ENCODE measurements at regions not wholly inside any gene's neighbourhood (a gene's known extent, or its start where the extent isn't known, plus 50 kb on each side); places are given as distances from the start of the nearest gene placed in this dataset.

DNA sequence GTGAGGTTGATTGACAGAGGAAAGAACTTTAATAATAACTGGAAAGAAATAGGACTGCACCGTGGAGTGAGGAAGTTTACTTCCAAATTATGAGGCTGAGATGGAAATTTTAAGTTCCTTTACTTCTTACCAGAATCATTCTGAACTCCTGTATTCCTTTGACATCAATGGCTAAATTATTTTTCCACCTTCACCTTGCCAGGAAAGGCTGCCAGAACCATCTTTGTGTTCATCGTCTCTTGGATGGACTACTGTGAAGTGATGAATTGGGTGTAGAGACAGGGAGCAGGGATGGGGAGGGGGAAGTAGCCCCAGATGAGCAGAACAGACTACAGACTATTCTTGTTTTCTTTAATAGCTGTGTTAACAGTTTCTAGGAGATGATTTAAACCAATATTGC lies 102.1 kb upstream of the CEP162 start:
- Histone ChIP-seq H3K9me3 (ENCODE audit: control insufficient read depth in 4 of 4, low read length in 3 of 4) (no peaks in the 10 kb centered on the region), H3K9ac (ENCODE audit: low read depth in 1 of 2, low read length in 2 of 2) (no peak overlapping the region), H3K4me3 (ENCODE audit: low read depth in 1 of 3, low read length in 3 of 3) (no peak overlapping the region), H3K27ac (ENCODE audit: low read depth in 1 of 2, low read length in 2 of 2) (no peak overlapping the region), H3K36me3 (ENCODE audit: control insufficient read depth in 4 of 4, insufficient read depth in 3 of 4, low read depth in 1 of 4, low read length in 3 of 4) (no peaks in the 10 kb centered on the region), H3K4me1 (ENCODE audit: control insufficient read depth in 4 of 4, insufficient read depth in 4 of 4, low read length in 3 of 4) (peaks cover 0 to 1% (median 0%) of the 10 kb centered on the region in 4 donors), H3K27me3 (ENCODE audit: control insufficient read depth in 4 of 4, insufficient read depth in 4 of 4, low read length in 3 of 4) (no peaks in the 10 kb centered on the region)
- DNase-seq (ENCODE audit: low spot score): no peak
- TF ChIP-seq GABPA (IDR thresholded peaks at IDR 0.05 in 1 of 2, conservative IDR thresholded peaks at IDR 0.05 in 1 of 2): no peak
- 63% methylated on average over 2 of the region's 2 CpGs for WGBS

DNA sequence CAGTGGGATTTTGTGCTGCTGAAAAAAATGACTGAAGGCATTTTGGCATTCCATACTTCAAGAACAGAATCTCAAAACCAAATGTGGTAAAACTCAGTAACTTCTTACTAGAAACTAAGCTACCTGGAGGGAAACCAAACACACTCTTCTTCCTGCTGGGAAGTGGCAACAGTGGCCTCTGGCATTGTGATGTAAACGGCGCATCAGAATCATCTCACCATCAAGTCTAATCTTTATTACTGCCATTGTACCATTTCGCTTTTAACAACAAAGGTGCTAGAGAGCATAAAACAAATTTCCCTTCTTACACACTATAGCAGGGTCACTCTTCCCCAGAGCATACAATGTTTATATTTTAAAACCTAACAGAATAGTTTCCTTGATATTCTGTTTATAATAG lies 101.6 kb upstream of the CEP162 start:
- peaks cover 0 to 1% (median 0%) of the 10 kb centered on the region in 4 donors for H3K4me1 ChIP-seq (ENCODE audit: control insufficient read depth in 4 of 4, insufficient read depth in 4 of 4, low read length in 3 of 4)
- H3K27me3 ChIP-seq (ENCODE audit: control insufficient read depth in 4 of 4, insufficient read depth in 4 of 4, low read length in 3 of 4): no peaks in the 10 kb centered on the region
- no peak overlapping the region for H3K27ac ChIP-seq (ENCODE audit: low read depth in 1 of 2, low read length in 2 of 2)
- WGBS: 70% methylated on average over 3 of the region's 3 CpGs
- H3K9ac ChIP-seq (ENCODE audit: low read depth in 1 of 2, low read length in 2 of 2): no peak overlapping the region
- TF ChIP-seq NR2F2 (IDR thresholded peaks at IDR 0.05): no peak
- TF ChIP-seq, protein P1, sequence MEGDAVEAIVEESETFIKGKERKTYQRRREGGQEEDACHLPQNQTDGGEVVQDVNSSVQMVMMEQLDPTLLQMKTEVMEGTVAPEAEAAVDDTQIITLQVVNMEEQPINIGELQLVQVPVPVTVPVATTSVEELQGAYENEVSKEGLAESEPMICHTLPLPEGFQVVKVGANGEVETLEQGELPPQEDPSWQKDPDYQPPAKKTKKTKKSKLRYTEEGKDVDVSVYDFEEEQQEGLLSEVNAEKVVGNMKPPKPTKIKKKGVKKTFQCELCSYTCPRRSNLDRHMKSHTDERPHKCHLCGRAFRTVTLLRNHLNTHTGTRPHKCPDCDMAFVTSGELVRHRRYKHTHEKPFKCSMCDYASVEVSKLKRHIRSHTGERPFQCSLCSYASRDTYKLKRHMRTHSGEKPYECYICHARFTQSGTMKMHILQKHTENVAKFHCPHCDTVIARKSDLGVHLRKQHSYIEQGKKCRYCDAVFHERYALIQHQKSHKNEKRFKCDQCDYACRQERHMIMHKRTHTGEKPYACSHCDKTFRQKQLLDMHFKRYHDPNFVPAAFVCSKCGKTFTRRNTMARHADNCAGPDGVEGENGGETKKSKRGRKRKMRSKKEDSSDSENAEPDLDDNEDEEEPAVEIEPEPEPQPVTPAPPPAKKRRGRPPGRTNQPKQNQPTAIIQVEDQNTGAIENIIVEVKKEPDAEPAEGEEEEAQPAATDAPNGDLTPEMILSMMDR (IDR thresholded peaks at IDR 0.05; ENCODE audit: low read depth, low read length, missing input control): no peak
- TF ChIP-seq, protein P2, sequence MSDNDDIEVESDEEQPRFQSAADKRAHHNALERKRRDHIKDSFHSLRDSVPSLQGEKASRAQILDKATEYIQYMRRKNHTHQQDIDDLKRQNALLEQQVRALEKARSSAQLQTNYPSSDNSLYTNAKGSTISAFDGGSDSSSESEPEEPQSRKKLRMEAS (IDR thresholded peaks at IDR 0.05): no peak
- TF ChIP-seq RXRA (IDR thresholded peaks at IDR 0.05): no peak
- TF ChIP-seq, protein P3, sequence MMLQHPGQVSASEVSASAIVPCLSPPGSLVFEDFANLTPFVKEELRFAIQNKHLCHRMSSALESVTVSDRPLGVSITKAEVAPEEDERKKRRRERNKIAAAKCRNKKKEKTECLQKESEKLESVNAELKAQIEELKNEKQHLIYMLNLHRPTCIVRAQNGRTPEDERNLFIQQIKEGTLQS (IDR thresholded peaks at IDR 0.05): no peak
- TF ChIP-seq, protein P4, sequence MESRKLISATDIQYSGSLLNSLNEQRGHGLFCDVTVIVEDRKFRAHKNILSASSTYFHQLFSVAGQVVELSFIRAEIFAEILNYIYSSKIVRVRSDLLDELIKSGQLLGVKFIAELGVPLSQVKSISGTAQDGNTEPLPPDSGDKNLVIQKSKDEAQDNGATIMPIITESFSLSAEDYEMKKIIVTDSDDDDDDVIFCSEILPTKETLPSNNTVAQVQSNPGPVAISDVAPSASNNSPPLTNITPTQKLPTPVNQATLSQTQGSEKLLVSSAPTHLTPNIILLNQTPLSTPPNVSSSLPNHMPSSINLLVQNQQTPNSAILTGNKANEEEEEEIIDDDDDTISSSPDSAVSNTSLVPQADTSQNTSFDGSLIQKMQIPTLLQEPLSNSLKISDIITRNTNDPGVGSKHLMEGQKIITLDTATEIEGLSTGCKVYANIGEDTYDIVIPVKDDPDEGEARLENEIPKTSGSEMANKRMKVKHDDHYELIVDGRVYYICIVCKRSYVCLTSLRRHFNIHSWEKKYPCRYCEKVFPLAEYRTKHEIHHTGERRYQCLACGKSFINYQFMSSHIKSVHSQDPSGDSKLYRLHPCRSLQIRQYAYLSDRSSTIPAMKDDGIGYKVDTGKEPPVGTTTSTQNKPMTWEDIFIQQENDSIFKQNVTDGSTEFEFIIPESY (IDR thresholded peaks at IDR 0.05): no peak
- no peak for TF ChIP-seq HNF4A (conservative IDR thresholded peaks at IDR 0.05)
- TF ChIP-seq, protein P5, sequence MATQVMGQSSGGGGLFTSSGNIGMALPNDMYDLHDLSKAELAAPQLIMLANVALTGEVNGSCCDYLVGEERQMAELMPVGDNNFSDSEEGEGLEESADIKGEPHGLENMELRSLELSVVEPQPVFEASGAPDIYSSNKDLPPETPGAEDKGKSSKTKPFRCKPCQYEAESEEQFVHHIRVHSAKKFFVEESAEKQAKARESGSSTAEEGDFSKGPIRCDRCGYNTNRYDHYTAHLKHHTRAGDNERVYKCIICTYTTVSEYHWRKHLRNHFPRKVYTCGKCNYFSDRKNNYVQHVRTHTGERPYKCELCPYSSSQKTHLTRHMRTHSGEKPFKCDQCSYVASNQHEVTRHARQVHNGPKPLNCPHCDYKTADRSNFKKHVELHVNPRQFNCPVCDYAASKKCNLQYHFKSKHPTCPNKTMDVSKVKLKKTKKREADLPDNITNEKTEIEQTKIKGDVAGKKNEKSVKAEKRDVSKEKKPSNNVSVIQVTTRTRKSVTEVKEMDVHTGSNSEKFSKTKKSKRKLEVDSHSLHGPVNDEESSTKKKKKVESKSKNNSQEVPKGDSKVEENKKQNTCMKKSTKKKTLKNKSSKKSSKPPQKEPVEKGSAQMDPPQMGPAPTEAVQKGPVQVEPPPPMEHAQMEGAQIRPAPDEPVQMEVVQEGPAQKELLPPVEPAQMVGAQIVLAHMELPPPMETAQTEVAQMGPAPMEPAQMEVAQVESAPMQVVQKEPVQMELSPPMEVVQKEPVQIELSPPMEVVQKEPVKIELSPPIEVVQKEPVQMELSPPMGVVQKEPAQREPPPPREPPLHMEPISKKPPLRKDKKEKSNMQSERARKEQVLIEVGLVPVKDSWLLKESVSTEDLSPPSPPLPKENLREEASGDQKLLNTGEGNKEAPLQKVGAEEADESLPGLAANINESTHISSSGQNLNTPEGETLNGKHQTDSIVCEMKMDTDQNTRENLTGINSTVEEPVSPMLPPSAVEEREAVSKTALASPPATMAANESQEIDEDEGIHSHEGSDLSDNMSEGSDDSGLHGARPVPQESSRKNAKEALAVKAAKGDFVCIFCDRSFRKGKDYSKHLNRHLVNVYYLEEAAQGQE (IDR thresholded peaks at IDR 0.05): no peak
- TF ChIP-seq RAD21 (IDR thresholded peaks at IDR 0.05): no peak
- no peak for TF ChIP-seq EGR1 (IDR thresholded peaks at IDR 0.05; ENCODE audit: low read depth in 2 of 2)
- no peak for TF ChIP-seq TAF1 (conservative IDR thresholded peaks at IDR 0.05)
- no peak for TF ChIP-seq FOXA2 (IDR thresholded peaks at IDR 0.05)
- no peak for TF ChIP-seq SP1 (IDR thresholded peaks at IDR 0.05)
- no peak for TF ChIP-seq YY1 (IDR thresholded peaks at IDR 0.05)
- no peak for TF ChIP-seq HNF4G (IDR thresholded peaks at IDR 0.05)
- TF ChIP-seq GABPA (IDR thresholded peaks at IDR 0.05 in 1 of 2, conservative IDR thresholded peaks at IDR 0.05 in 1 of 2): no peak
- no peak for TF ChIP-seq FOXA1 (IDR thresholded peaks at IDR 0.05)
- no peak for TF ChIP-seq JUND (IDR thresholded peaks at IDR 0.05)
- H3K36me3 ChIP-seq (ENCODE audit: control insufficient read depth in 4 of 4, insufficient read depth in 3 of 4, low read depth in 1 of 4, low read length in 3 of 4): no peaks in the 10 kb centered on the region
- no peak overlapping the region for H3K4me3 ChIP-seq (ENCODE audit: low read depth in 1 of 3, low read length in 3 of 3)
- no peak for DNase-seq (ENCODE audit: low spot score)
- H3K9me3 ChIP-seq (ENCODE audit: control insufficient read depth in 4 of 4, low read length in 3 of 4): no peaks in the 10 kb centered on the region

Measured in liver (tissue), 8 donors.